SK-N-SH treated with all-trans-retinoic acid at 6 μM for 48 hours (cell line): ENCODE measurements at regions not wholly inside any gene's neighbourhood (a gene's known extent, or its start where the extent isn't known, plus 50 kb on each side); places are given as distances from the start of the nearest gene placed in this dataset.

Experiments used
- ARNTL ChIP-seq: fragments of 450-650 bp; formaldehyde crosslinking; IDR thresholded peaks from 2 replicates; pipeline ENCODE4 v1.5.0; 2020; ENCODE audit warnings: low read depth, mild to moderate bottlenecking, moderate library complexity, borderline replicate concordance
- CSRNP3 ChIP-seq: fragments of 250-450 bp; sonication (Bioruptor Pico); IDR thresholded peaks from 2 replicates; pipeline ENCODE4 v1.5.1; 2021; ENCODE audit warnings: mild to moderate bottlenecking, moderate library complexity
- ESRRG ChIP-seq: fragments of 250-450 bp; sonication (Bioruptor Pico); IDR thresholded peaks from 2 replicates; pipeline ENCODE4 v1.6.1; 2021; ENCODE audit warnings: mild to moderate bottlenecking
- PATZ1 ChIP-seq: fragments of 250-450 bp; sonication (Bioruptor Pico); IDR thresholded peaks from 2 replicates; pipeline ENCODE4 v1.8.0; 2020; ENCODE audit warnings: mild to moderate bottlenecking, moderate library complexity, borderline replicate concordance
- POU6F1 ChIP-seq: fragments of 250-450 bp; sonication (Bioruptor Pico); IDR thresholded peaks from 2 replicates; pipeline ENCODE4 v1.8.0; 2021; ENCODE audit warnings: low read depth, mild to moderate bottlenecking, moderate library complexity, borderline replicate concordance
- SNAI2 ChIP-seq: fragments of 250-450 bp; sonication (Bioruptor Pico); IDR thresholded peaks from 2 replicates; pipeline ENCODE4 v1.5.0; 2020; ENCODE audit warnings: mild to moderate bottlenecking, moderate library complexity
- ZFP30 ChIP-seq: fragments of 450-650 bp; formaldehyde crosslinking; IDR thresholded peaks from 2 replicates; pipeline ENCODE4 v1.5.0; 2022; ENCODE audit warnings: mild to moderate bottlenecking, moderate library complexity

GRCh38 chr9:115614326-115614999 lies 496.5 kb upstream of the TNC start:
- TF ChIP-seq CSRNP3 = no peak
- TF ChIP-seq PATZ1 (CRISPR knock-in tag) = no peak
- no peak for TF ChIP-seq SNAI2 (CRISPR knock-in tag)
- TF ChIP-seq ARNTL (CRISPR knock-in tag) = no peak
- no peak for TF ChIP-seq ZFP30
- TF ChIP-seq ESRRG = no peak
- TF ChIP-seq POU6F1 (CRISPR knock-in tag) = no peak
